Islet precursor cell (in vitro differentiated cells): ENCODE measurements at regions not wholly inside any gene's neighbourhood (a gene's known extent, or its start where the extent isn't known, plus 50 kb on each side); places are given as distances from the start of the nearest gene placed in this dataset.

ENCODE experiments used
- DNase-seq: peaks from one replicate; pipeline ENCODE4 v3.0.0-alpha.2; 2018

GRCh38 chr15:93469994-93470393, 381.0 kb upstream of the RGMA start:
- DNase-seq: no peak

- peak; percentile 77 for DNase-seq
These were observed 378.3 kb upstream of the RGMA start for GRCh38 chr15:93467337-93467736.

- no peak for DNase-seq
These were observed 377.4 kb upstream of the RGMA start for GRCh38 chr15:93466380-93466779.

- DNase-seq: no peak
These were observed 373.7 kb upstream of the RGMA start for GRCh38 chr15:93462690-93463089.

- no peak for DNase-seq
These were observed 371.7 kb upstream of the RGMA start for GRCh38 chr15:93460717-93461116.

GRCh38 chr15:93459396-93459795, 370.4 kb upstream of the RGMA start:
- no peak for DNase-seq

- DNase-seq: no peak
These were observed 369.6 kb upstream of the RGMA start for GRCh38 chr15:93458597-93458996.

- DNase-seq: peak; percentile 65
These were observed 365.8 kb upstream of the RGMA start for GRCh38 chr15:93454788-93455187.

- no peak for DNase-seq
These were observed 363.7 kb upstream of the RGMA start for GRCh38 chr15:93452537-93453211.

GRCh38 chr15:93451822-93452221, 362.8 kb upstream of the RGMA start:
- no peak for DNase-seq

GRCh38 chr15:93451265-93451664, 362.3 kb upstream of the RGMA start:
- no peak for DNase-seq

- DNase-seq: no peak
These were observed 360.8 kb upstream of the RGMA start for GRCh38 chr15:93449798-93450197.

GRCh38 chr15:93438310-93438709, 349.3 kb upstream of the RGMA start:
- no peak for DNase-seq

GRCh38 chr15:93432474-93432873, 343.5 kb upstream of the RGMA start:
- DNase-seq: no peak

GRCh38 chr15:93428807-93429351, 339.9 kb upstream of the RGMA start:
- no peak for DNase-seq

GRCh38 chr15:93428150-93428549, 339.1 kb upstream of the RGMA start:
- no peak for DNase-seq

GRCh38 chr15:93424131-93424530, 335.1 kb upstream of the RGMA start:
- no peak for DNase-seq

- DNase-seq: no peak
These were observed 333.5 kb upstream of the RGMA start for GRCh38 chr15:93422476-93422875.

- no peak for DNase-seq
These were observed 331.5 kb upstream of the RGMA start for GRCh38 chr15:93420477-93420876.

- no peak for DNase-seq
These were observed 331.0 kb upstream of the RGMA start for GRCh38 chr15:93420050-93420452.

GRCh38 chr15:93418566-93418965, 329.6 kb upstream of the RGMA start:
- no peak for DNase-seq

- DNase-seq: no peak
These were observed 328.6 kb upstream of the RGMA start for GRCh38 chr15:93417631-93418030.

GRCh38 chr15:93417156-93417555, 328.1 kb upstream of the RGMA start:
- no peak for DNase-seq

GRCh38 chr15:93415576-93415975, 326.6 kb upstream of the RGMA start:
- no peak for DNase-seq

- no peak for DNase-seq
These were observed 325.7 kb upstream of the RGMA start for GRCh38 chr15:93414576-93415231.
